GM21423 (cell line): ENCODE measurements at regions not wholly inside any gene's neighbourhood (a gene's known extent, or its start where the extent isn't known, plus 50 kb on each side); places are given as distances from the start of the nearest gene placed in this dataset.

Source experiments
- ATAC-seq: cut with Tn5 transposase; IDR thresholded peaks from one replicate; pipeline ENCODE4 v1.9.1; 2021; ENCODE audit warnings: mild to moderate bottlenecking, moderate library complexity; ENCODE audit not compliant: unreplicated experiment

DNA sequence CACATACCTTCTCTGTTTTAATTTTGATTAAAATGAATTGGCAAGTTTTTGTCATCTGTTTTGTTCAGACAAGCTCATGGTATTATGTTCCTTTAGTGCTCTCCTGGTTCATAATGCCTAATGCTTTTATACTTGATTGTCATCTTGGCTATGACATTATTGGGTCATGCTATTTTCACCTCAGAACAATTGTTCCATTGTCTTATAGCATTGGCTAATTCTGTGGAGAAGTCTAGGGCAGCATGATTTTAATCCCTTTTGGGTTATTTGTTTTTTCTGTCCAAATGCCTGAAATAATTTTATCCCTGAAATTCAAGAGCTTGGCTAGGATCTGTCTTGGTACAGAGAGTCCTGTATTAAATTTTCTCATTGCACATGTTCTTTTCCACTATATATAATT, 83.8 kb upstream of the CCDC85A start:
- no peak for ATAC-seq

DNA sequence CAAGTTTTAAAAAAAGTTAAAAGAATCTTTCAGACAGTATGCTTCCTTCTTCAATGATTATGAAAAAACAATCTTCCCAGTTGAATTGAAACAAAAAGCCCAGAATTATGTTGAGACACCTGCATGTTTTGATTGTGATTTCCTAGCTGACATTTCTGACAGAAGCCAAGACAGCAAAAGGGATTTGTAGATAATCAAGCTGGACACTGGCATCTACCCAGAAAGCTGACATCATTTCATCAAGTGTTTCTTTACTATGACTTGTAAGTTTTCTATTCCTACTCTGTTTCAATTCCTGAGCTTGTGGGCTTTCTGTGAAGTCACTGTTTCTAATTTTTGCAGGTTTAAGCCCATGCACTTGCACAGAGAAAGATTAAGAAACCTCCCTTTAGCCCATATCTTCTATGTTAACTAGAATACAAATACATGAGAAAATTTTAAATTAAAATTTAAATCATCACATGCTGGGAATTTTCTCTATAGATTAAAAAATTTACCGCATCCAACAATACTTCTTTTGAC, 82.9 kb upstream of the CCDC85A start:
- no peak for ATAC-seq

- no peak for ATAC-seq
These were observed 81.7 kb upstream of the CCDC85A start for GRCh38 chr2:56102098-56102497.

DNA sequence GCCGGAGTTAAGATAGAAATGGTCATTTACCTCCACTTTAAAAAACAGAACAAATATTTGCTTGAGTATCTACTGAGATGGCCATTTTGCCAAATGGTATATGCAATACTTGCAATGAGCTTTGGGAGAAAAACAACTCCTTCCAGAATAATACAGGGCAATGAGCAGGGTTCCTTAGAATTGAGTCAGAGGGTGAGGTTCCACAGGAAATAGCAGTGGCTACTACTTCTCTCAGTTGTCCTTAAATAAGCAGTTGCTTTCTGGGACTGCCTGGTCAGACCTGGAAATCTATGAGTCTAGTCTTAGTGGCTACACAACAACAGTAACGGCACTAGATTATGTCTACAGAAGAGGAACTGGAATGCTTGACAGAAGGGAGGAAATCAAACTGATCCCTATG, 80.9 kb upstream of the CCDC85A start:
- no peak for ATAC-seq

- no peak for ATAC-seq
These were observed 78.8 kb upstream of the CCDC85A start for GRCh38 chr2:56104962-56105361.

DNA sequence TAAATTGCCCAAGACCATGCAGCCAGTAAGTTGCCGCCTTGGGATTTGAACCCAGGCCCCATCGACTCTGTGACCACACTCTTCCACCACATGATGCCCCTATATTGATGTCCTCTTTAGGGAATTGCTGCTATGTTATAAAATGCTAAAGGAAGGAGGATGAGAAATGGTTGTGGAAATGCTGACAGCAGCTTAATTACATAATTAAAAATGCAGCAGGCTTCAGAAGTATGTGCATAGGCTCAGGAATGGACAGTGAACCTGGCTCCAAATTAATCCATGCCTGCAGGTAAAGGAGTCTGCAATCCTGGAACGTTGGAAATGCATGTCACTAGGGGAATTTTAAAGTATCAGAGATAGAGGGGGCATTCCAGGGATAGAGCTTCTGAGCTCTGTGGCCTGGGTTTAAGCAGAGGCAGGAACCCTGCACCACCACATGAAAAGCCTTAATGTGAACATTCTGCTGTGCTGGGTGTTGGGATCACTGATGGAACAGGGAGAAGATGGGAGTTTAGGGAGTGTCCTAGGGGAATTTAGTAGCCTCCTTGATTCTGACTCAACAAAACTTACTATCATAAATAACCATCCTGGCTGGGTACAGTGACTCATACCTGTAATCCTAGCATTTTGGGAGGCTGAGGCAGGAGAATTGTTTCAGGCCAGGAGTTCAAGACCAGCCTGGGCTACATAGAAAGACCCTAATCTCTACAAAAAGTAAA, 76.1 kb upstream of the CCDC85A start:
- ATAC-seq: no peak

DNA sequence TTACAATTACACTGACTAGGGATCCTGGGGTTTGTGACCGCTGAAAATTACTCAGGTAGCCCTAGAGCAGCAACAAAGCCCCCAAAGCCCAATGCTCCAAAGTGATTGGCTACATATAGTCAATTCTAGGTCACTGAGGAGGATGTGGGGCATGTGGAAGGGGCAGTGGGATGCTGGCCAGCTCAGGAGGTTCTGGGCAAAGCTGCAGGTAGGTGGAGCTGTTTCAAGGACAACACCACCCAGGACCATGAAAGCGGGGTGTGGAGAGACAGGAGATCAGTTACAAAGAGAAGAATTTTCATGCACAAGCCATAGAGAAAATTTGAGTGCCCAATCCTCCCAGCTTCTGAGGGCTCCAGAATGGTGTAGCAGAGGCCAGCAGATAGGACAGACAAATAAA, 75.0 kb upstream of the CCDC85A start:
- ATAC-seq: no peak

DNA sequence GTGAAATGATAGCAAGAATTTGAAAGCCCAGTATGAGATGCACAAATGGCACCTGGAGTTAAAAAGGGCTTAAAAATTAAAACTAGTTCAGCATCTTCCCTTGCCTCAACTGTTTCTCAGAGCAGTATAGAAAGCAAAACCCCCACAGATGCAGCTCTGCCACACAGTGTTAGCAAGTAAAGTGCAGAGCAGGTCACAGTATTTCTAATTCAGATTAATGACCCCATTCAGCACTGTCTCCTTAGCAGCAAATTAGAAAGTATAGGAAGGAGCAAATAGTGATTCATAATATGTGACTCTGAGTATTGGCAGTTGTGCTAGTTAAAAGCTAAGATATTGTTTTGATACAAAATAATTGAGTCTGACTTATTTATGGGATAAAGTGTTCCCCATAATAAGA, 73.8 kb upstream of the CCDC85A start:
- ATAC-seq: no peak

GRCh38 chr2:56113382-56113975, 70.3 kb upstream of the CCDC85A start:
- no peak for ATAC-seq

DNA sequence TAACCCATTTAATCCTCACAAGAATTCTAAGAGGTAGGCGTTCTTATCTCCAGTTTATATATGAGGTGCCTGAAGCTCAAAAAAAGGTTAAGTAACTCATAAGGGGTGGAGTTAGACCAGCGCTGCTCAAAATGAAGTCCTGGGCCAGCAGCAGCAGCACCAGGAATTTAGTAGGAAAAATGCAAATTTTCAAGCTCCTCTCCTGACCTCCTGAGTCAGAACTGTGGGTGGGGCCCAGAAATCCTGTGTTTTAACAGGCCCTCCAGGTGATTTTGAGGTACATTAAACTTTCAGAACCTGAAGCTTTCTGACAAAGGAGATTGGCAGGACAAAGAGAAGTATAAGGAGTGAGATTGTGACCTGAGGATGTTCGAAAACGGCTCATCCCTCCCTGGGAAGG, 66.0 kb upstream of the CCDC85A start:
- ATAC-seq: no peak

GRCh38 chr2:56118474-56118873, 65.3 kb upstream of the CCDC85A start:
- no peak for ATAC-seq

DNA sequence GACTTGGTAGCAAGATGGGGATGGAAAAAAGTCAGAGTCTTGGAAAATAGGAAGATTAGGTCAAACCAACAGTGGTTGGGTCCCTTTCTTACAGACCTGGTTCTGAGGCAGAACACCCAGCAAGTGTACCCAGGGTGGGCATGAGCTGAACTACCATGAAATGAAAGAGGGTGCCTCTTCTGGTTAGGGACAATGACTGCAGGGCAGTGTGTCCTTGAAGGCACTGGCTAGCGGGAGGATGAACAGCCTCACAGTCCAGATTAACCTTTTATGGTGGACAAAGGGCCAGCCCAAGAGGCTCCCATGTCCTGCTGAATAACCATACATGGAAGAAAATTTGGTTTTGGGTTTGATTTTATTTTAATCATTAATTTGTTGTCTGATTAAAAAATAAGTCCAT, 61.8 kb upstream of the CCDC85A start:
- ATAC-seq: no peak

DNA sequence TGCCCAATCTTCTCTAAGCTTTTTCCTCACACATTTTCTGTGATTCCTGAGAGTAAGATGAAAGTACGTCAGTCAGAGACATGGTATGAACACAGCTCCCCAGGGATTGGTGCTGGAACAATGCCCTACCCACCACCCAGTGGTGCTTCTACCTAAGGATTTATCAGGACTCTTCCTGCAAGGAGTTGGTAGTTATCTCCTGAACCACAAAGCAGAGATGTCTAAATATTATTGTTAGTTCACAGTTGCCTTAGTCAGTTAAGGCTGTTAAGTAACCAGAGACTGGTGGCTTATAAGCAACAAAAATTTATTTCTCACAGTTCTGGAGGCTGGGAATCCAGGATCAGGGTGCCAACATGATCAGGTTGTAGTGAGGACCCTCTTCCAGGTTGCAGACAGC, 60.3 kb upstream of the CCDC85A start:
- no peak for ATAC-seq

- no peak for ATAC-seq
These were observed 56.8 kb upstream of the CCDC85A start for GRCh38 chr2:56127010-56127409.

GRCh38 chr2:56127463-56128152, 56.2 kb upstream of the CCDC85A start:
- no peak for ATAC-seq

GRCh38 chr2:56128235-56128634, 55.6 kb upstream of the CCDC85A start:
- ATAC-seq: no peak

- no peak for ATAC-seq
These were observed 53.2 kb upstream of the CCDC85A start for GRCh38 chr2:56130463-56131070.

DNA sequence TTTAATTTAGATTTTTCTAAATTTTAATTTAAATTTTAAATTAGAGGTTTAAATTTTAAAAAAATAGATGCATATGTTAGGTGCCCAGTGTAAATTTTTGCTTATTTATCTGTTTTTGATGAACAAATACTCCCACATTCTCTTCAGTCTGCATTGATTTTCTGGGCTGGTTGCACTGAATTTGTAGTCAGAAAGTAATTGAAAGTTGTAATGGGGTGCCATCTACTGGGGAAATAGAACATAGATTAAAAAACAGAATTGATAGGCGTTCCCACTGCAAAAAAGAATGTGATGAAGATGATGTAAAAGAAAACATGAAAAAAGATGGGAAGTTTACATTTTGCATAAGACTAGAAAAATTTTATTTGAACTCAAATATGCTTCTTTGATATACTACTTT, 51.7 kb upstream of the CCDC85A start:
- no peak for ATAC-seq

DNA sequence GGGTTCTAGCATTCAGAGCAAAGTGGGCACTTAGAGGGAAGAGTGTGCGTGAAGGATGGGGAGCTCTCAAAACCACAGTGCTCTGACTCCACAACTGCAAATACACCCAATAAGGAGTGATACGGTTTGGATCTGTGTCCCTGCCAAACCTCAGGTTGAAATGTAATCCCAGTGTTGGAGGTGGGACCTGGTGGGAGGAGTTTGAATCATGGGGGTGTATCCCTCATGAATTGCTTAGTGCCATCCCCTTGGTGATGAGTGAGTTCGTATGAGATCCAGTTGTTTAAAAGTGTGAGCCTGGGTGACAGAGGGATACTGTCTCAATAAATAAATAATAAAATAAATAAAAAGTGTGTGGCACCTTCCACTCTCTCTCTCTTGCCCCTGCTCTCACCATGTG, 50.3 kb upstream of the CCDC85A start:
- no peak for ATAC-seq

DNA sequence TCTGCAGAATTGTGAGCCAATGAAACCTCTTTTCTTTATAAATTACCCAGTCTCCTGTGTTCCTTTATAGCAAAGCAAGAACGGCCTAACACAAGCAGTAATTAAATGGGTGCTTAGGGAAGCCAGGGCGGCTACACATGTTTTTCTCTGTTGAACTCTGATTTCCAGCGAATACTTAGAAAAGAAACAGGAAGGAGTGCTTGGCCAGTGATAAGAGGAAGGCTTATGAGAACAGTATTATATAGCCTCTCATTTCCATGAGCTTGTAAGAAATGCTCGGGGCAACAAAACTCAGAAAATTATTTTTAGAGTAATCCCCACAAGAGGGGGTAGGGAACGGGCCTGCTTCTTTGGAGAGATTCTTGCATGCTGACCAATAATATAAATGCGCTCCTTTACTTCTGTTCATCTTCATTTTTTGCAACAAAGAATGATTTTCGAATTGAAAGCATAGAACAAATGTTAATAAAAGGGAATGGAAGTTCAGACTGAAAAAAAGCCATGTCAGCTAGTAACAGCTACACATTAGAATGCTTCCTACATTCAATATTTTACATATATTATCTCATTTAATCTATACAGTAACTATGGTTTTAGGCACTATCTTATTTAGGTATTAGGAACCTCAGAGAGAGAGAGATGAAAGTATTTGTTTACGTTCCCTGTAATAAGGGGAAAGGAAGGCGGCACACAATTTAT, 49.7 kb upstream of the CCDC85A start:
- ATAC-seq: no peak
